ENCODE measurements at regions not wholly inside any gene's neighbourhood (a gene's known extent, or its start where the extent isn't known, plus 50 kb on each side); places are given as distances from the start of the nearest gene placed in this dataset.

DNA sequence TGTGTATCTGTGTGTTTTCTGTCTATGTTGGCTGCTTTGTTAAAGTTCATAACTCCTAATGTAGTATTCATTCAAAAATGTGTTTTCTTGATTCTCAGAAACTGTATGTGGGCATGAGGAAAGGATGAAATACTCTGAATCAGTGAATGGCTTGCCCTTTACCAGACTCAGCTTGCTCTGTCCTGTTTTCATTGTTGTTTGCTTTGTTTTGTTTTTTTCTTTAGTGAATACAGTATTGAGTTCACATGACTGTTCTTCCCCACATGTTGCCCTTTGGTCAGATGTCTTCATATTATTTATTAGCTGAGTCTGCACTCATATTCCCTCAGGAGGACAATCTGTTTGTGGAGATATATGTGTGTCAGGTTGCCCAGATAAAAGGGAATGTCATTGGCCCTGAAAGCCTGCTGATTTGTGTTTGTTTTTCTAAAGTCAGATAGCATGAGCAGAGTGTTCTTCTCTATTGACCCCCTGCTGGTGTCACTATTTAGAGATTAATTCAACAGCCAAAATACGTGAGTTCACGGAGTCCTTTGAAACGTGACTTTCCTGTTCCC, 1184.4 kb downstream of the RPA4 start:
- no peaks in the 10 kb centered on the region for H3K36me3 ChIP-seq (ENCODE audit: low read depth)
- no peak for ATAC-seq
- DNase-seq = no peak
- TF ChIP-seq, protein P1, sequence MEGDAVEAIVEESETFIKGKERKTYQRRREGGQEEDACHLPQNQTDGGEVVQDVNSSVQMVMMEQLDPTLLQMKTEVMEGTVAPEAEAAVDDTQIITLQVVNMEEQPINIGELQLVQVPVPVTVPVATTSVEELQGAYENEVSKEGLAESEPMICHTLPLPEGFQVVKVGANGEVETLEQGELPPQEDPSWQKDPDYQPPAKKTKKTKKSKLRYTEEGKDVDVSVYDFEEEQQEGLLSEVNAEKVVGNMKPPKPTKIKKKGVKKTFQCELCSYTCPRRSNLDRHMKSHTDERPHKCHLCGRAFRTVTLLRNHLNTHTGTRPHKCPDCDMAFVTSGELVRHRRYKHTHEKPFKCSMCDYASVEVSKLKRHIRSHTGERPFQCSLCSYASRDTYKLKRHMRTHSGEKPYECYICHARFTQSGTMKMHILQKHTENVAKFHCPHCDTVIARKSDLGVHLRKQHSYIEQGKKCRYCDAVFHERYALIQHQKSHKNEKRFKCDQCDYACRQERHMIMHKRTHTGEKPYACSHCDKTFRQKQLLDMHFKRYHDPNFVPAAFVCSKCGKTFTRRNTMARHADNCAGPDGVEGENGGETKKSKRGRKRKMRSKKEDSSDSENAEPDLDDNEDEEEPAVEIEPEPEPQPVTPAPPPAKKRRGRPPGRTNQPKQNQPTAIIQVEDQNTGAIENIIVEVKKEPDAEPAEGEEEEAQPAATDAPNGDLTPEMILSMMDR (IDR thresholded peaks at IDR 0.05) = no peak
- no peak overlapping the region for H3K4me3 ChIP-seq
- intact Hi-C loops (cut with DNase I, micrococcal nuclease) = no loop called here
- H3K4me1 ChIP-seq (ENCODE audit: low read depth) = no peaks in the 10 kb centered on the region
- H3K9me3 ChIP-seq = no peaks in the 10 kb centered on the region

- DNase-seq (no peak), ATAC-seq (no peak)
- Histone ChIP-seq H3K36me3 (ENCODE audit: low read depth) (no peaks in the 10 kb centered on the region), H3K4me3 (no peak overlapping the region), H3K4me1 (ENCODE audit: low read depth) (no peaks in the 10 kb centered on the region), H3K9me3 (no peaks in the 10 kb centered on the region)
- intact Hi-C loops (cut with DNase I, micrococcal nuclease) = no loop called here
- TF ChIP-seq, protein P1 (IDR thresholded peaks at IDR 0.05) = no peak
Observed at GRCh38 chrX:98071331-98071730, 1187.6 kb downstream of the RPA4 start.

DNA sequence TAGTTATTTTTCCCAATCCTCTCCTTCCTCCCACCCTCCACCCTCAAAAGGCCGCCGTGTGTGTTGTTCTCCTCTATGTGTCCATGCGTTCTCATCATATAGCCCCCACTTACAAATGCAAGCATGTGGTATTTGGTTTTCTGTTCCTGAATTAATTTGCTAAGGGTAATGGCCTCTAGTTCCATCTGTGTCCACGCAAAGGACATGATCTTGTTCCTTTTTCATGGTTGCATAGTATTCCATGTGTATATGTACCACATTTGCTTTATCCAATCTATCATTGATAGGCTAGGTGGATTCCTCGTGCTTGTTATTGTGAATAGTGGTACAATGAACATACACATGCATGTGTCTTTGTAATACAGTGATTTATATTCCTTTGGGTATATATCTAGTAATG, 1193.7 kb downstream of the RPA4 start:
- ATAC-seq = no peak
- H3K9me3 ChIP-seq = no peaks in the 10 kb centered on the region
- intact Hi-C loops (cut with DNase I, micrococcal nuclease) = no loop called here
- H3K4me3 ChIP-seq = no peak overlapping the region
- TF ChIP-seq, protein P1 (IDR thresholded peaks at IDR 0.05) = no peak
- H3K4me1 ChIP-seq (ENCODE audit: low read depth) = no peaks in the 10 kb centered on the region
- no peaks in the 10 kb centered on the region for H3K36me3 ChIP-seq (ENCODE audit: low read depth)
- DNase-seq = no peak

GRCh38 chrX:98111684-98112083, 1228.0 kb downstream of the RPA4 start:
- H3K4me1 ChIP-seq (ENCODE audit: low read depth) = no peaks in the 10 kb centered on the region
- no peaks in the 10 kb centered on the region for H3K9me3 ChIP-seq
- intact Hi-C loops (cut with DNase I, micrococcal nuclease) = no loop called here
- no peaks in the 10 kb centered on the region for H3K36me3 ChIP-seq (ENCODE audit: low read depth)
- no peak overlapping the region for H3K4me3 ChIP-seq
- TF ChIP-seq, protein P1 (IDR thresholded peaks at IDR 0.05) = no peak
- DNase-seq (no peak), ATAC-seq (no peak)

GRCh38 chrX:98114021-98114420, 1230.3 kb downstream of the RPA4 start:
- ATAC-seq (no peak), DNase-seq (no peak)
- Histone ChIP-seq H3K4me1 (ENCODE audit: low read depth) (no peaks in the 10 kb centered on the region), H3K4me3 (no peak overlapping the region), H3K36me3 (ENCODE audit: low read depth) (no peaks in the 10 kb centered on the region), H3K9me3 (no peaks in the 10 kb centered on the region)
- TF ChIP-seq, protein P1 (IDR thresholded peaks at IDR 0.05) = no peak
- intact Hi-C loops (cut with DNase I, micrococcal nuclease) = no loop called here

DNA sequence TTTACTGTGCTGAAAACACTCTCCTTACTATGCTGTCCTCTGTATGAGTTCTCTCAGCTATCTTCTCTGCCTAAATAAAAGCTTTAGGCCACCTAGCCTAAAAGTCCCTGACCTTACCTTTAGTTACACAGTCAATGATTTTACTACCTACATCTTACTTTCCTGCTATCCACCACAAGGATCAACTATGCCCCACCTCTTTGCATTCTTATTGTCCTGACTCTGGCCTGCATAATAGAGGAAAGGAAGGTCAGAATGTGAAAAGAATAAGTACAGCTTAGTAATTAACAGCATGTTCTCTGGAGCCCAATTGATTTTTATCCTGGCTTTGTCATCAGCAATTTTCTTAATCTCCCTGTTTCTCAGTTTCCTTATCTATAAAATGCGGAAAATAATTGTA, 1257.8 kb downstream of the RPA4 start:
- intact Hi-C loops (cut with DNase I, micrococcal nuclease) = no loop called here
- DNase-seq (no peak), ATAC-seq (no peak)
- H3K4me3 ChIP-seq = no peak overlapping the region
- no peaks in the 10 kb centered on the region for H3K9me3 ChIP-seq
- H3K36me3 ChIP-seq (ENCODE audit: low read depth) = no peaks in the 10 kb centered on the region
- TF ChIP-seq, protein P1 (IDR thresholded peaks at IDR 0.05) = no peak
- H3K4me1 ChIP-seq (ENCODE audit: low read depth) = no peaks in the 10 kb centered on the region
